H1 (cell line): ENCODE measurements at regions not wholly inside any gene's neighbourhood (a gene's known extent, or its start where the extent isn't known, plus 50 kb on each side); places are given as distances from the start of the nearest gene placed in this dataset.

Experiments used
- CTCF ChIP-seq, 3 experiments: IDR thresholded peaks; 1 replicate in 2 of 3; 2 replicates in 1 of 3; pipeline versions ENCODE4 v1.5.1 to v1.6.1; 2011; ENCODE audit warnings: low read length in 3 of 3, mild to moderate bottlenecking in 3 of 3, inconsistent platforms in 2 of 3, low read depth in 1 of 3, moderate library complexity in 1 of 3; ENCODE audit not compliant: insufficient read depth in 1 of 3; ENCODE audit errors: control extremely low read depth in 1 of 3
- POLR2A ChIP-seq, 2 experiments: IDR thresholded peaks; 1 replicate in 1 of 2; 2 replicates in 1 of 2; pipeline ENCODE4 v1.6.1; 2011; ENCODE audit warnings: low read depth in 2 of 2, low read length in 2 of 2, mild to moderate bottlenecking in 2 of 2; ENCODE audit errors: control extremely low read depth in 1 of 2

- TF ChIP-seq CTCF (IDR thresholded peaks at IDR 0.05; ENCODE audit: control extremely low read depth in 1 of 3, insufficient read depth in 1 of 3, low read depth in 1 of 3, low read length in 3 of 3) (no peak), POLR2A (IDR thresholded peaks at IDR 0.05; ENCODE audit: control extremely low read depth in 1 of 2, low read depth in 2 of 2, low read length in 2 of 2) (no peak)
These were observed 131.9 kb upstream of the B3GALT2 start for GRCh38 chr1:193318347-193318746.
